ENCODE measurements at regions not wholly inside any gene's neighbourhood (a gene's known extent, or its start where the extent isn't known, plus 50 kb on each side); places are given as distances from the start of the nearest gene placed in this dataset.
"Not testable (repeated sequence)": the region's sequence is repeated elsewhere in the genome, so short reads cannot be mapped to it uniquely, and the experiment has no call there.

DNA sequence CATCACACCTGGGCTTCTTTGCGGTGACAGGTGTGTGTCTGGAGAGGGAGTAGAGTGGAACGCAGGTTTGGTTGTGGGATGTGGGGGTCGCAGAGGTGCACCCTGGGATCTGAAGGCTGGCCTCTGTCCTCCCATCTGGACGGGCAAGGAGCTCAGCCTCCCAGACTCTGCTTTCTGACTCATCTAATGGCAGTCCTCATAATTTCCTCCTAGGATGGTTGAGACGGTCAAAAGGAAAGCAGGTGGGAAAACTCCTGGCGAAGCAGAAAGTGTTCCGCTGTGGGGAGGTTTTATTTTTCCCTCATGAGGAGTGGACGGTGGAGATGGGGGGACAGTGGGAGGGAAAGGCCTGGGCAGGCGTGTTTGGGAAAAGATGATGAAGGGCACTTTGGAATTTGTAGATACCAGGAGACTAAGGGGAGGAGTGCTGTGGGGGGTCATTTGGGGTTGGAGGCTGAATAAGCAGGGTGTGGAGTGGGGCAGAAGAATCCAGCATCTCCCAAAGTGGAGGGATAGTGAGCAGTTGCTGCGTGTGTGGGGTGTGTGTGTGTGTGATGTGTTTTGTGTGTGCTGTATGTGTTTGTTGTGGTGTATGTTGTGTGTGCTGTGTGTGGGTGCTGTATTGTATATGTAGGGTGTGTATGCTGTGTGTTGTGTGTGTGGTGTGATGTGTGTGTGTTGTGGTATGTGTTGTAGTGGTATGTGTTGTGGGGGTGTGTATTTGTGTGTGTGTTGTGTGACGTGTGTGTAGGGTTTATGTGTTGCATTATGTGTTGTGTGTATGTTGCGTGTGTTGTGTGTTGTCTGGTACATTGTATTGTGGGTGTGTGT is 97.2 kb upstream of the PODXL start:
- in situ Hi-C loops (cut with HindIII; ENCODE audit: low sequenced_read_pairs) = no loop called here

- in situ Hi-C loops (cut with HindIII; ENCODE audit: low sequenced_read_pairs) = no loop called here
Measured at GRCh38 chr7:131652934-131653333, 96.5 kb upstream of the PODXL start.

GRCh38 chr7:131652194-131652593 is 95.8 kb upstream of the PODXL start:
- in situ Hi-C loops (cut with HindIII; ENCODE audit: low sequenced_read_pairs) = no loop called here

- in situ Hi-C loops (cut with HindIII; ENCODE audit: low sequenced_read_pairs) = no loop called here
Measured at GRCh38 chr7:131649879-131650278, 93.5 kb upstream of the PODXL start.

DNA sequence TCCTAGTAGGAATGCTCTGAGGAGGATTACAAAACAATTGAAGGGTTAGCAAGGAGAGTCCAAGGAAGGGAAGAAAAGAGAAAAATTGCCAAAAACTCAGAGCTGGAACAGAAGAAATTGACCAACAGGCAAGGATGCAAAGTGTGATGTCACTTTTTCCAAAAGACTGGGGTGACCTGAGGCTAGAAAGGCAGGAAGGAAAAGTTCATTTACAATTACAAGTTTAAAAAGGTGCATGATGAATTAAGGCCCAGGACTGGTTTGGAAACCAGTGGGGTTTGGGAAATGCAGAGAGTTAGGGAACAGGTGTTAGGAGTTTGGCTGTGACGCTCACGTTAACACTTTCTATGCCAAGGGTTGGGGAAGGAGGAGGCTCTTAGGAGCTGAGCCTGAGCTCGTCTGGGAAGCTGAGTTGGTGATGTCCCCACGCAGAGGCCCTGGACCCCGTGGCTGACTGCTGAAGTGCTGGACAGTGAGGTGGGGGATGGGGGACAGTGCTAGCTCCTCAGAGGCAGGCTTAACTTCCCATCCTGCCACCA is 92.6 kb upstream of the PODXL start:
- in situ Hi-C loops (cut with HindIII; ENCODE audit: low sequenced_read_pairs) = no loop called here

GRCh38 chr7:131648491-131648890 is 92.1 kb upstream of the PODXL start:
- in situ Hi-C loops (cut with HindIII; ENCODE audit: low sequenced_read_pairs) = no loop called here

- in situ Hi-C loops (cut with HindIII; ENCODE audit: low sequenced_read_pairs) = no loop called here
Measured at GRCh38 chr7:131646203-131646602, 89.8 kb upstream of the PODXL start.

DNA sequence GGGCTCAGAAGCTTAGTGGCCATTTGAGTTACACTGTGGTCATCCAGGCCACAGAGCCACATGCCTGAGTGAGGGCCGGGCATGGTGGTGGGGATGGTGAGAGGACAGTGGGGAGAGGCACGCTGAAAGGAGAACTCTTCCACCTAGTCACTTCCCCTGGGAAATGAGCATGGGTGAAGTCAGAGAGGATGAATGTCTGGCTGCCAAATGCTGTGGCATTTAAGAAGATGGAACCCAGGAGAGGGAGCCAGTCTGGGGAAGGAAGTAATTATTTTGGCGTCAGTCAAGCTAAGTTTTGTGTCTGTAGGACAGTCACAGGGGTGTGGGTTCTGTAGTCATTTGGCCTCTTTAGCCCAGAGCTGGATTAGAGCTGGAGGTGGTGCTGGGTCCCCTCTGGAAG is 86.0 kb upstream of the PODXL start:
- in situ Hi-C loops (cut with HindIII; ENCODE audit: low sequenced_read_pairs) = no loop called here

- in situ Hi-C loops (cut with HindIII; ENCODE audit: low sequenced_read_pairs) = no loop called here
Measured at GRCh38 chr7:131640686-131641085, 84.3 kb upstream of the PODXL start.

- in situ Hi-C loops (cut with HindIII; ENCODE audit: low sequenced_read_pairs) = no loop called here
Measured at GRCh38 chr7:131638641-131639430, 82.4 kb upstream of the PODXL start.

GRCh38 chr7:131637859-131638258 is 81.4 kb upstream of the PODXL start:
- in situ Hi-C loops (cut with HindIII; ENCODE audit: low sequenced_read_pairs) = no loop called here

DNA sequence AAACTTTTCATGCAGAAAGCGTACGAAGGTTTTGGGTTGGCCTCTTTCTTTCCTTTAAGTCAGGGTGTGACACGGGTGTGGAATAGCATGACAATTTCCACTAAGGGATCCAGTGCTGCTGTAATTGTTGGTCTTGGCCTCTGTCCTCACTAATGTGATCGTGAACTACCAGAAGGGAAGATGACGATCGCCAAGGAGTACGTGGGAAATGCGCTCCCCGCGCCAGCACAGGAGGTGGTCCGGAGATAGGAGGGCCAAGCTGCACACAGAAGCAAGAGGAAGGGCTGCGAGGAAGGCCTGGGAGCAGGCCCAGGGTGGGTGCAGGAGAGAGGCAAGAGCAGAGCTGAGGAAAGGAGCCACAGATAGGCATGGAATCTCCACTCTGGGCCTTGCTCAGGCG is 79.7 kb upstream of the PODXL start:
- in situ Hi-C loops (cut with HindIII; ENCODE audit: low sequenced_read_pairs) = no loop called here

DNA sequence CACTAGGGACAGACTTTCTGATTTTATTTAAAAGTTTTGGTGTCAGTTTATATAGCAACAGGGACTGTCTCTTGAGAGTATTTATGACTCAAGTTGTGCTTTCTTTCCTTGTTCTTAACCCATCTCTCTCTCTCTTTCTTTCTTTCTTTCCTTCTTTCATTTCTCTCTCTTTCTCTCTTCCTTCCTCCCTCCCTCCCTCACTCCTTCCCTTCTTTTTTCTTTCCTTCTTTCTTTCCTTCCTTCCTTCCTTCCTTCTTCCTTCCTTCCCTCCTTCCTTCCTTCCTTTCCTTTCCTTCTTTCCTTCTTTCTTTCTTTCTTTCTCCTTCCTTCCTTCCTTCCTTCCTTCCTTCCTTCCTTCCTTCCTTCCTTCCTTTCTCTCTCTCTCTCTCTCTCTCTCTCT is 77.8 kb upstream of the PODXL start:
- in situ Hi-C loops (cut with HindIII; ENCODE audit: low sequenced_read_pairs) = not testable (repeated sequence)

GRCh38 chr7:131633342-131633843 is 77.0 kb upstream of the PODXL start:
- in situ Hi-C loops (cut with HindIII; ENCODE audit: low sequenced_read_pairs) = no loop called here

GRCh38 chr7:131630427-131630826 is 74.0 kb upstream of the PODXL start:
- in situ Hi-C loops (cut with HindIII; ENCODE audit: low sequenced_read_pairs) = no loop called here

GRCh38 chr7:131629217-131629882 is 72.9 kb upstream of the PODXL start:
- in situ Hi-C loops (cut with HindIII; ENCODE audit: low sequenced_read_pairs) = no loop called here

DNA sequence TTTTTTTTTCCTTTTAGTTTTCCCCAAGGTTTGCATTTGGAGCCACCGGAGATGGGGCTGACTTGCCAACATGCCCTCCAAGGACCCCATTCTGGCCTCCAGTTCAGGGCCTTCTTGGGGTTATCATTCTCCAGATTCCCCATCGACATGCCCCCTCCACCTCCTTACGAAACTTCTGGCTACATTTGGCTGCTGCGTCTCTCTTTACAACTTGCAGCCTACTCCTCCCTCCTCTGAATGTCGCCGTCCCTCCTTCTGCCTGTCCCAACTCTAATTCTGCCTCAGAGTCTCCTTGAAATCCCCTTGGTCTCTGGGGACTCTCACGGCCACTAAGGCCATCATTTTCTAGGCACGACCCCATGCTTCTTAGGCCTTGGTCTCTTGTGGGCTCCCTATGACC is 72.2 kb upstream of the PODXL start:
- in situ Hi-C loops (cut with HindIII; ENCODE audit: low sequenced_read_pairs) = no loop called here

- in situ Hi-C loops (cut with HindIII; ENCODE audit: low sequenced_read_pairs) = no loop called here
Measured at GRCh38 chr7:131627735-131628190, 71.3 kb upstream of the PODXL start.

DNA sequence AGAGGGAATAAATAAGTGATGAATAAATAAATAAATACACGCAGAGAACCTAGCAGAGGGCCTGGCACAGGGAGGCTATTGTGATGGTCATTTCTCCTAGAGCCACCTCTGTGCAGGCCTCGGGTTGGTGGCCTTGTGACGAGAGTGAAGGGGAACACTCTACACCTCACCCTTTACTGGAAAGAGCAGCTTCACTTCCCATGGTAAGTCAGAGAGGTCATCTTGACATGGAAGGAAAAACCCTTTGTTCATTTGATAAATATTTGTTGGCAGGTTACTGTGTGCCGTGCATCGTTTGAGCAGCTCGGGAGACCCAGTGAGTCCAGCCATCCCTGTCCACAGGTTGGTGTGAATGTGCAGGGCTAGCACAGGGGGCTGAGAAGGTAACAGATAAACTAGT is 70.2 kb upstream of the PODXL start:
- in situ Hi-C loops (cut with HindIII; ENCODE audit: low sequenced_read_pairs) = no loop called here

DNA sequence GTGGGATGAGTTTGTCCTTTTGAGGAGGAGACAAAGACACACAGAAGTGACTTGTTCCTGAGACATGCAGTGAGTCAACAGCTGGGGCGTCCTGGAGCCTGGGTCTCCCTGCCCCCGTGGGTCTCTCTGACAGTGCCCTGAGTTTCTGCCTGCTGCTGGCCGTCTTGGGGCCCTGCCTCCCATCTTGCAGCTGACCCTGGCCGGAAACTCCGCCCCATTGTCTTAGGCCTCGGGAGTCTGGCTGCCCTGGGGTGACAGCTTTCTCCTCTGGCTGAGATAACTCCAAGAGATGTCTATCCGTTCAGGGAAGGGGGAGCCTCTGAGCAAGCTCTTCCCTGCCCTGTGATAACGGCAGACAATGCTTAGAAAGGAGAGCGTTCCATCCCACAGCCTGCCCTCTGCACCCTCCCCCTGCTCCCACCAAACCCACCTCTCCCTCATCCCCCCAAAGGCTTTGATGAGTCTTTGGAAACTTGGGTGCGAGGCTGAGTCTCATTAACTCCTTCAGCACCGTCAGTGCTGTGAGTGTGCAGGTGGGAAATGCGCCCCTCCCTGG is 69.5 kb upstream of the PODXL start:
- in situ Hi-C loops (cut with HindIII; ENCODE audit: low sequenced_read_pairs) = no loop called here

DNA sequence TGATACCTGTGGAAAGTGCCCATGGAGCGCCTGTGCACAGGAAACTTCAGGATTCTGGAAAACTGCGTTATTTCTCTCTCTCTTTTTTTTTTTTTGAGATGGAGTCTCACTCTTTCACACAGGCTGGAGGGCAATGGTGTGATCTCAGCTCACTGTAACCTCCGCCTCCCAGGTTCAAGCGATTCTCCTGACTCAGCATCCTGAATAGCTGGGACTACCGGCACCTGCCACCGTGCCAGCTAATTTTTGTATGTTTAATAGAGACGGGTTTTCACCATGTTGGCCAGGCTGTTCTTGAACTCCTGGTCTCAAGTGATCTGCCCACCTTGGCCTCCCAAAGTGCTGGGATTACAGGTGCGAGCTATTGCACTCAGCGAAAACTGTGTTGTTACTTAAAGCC is 68.9 kb upstream of the PODXL start:
- in situ Hi-C loops (cut with HindIII; ENCODE audit: low sequenced_read_pairs) = not testable (repeated sequence)
